HEK293 (cell line): ENCODE measurements at regions not wholly inside any gene's neighbourhood (a gene's known extent, or its start where the extent isn't known, plus 50 kb on each side); places are given as distances from the start of the nearest gene placed in this dataset.
"Not testable (repeated sequence)": the region's sequence is repeated elsewhere in the genome, so short reads cannot be mapped to it uniquely, and the experiment has no call there.

ENCODE experiments used
- CTCF ChIA-PET: fragments of 350-600 bp; formaldehyde crosslinking; extraction: SDS; loops from one replicate; lab custom pipeline; 2021; ENCODE audit warnings: antibody characterized with exemption; lab: Yijun Ruan, JAX
- POLR2A ChIA-PET: fragments of 300-600 bp; formaldehyde crosslinking; extraction: SDS; loops from one replicate; lab custom pipeline; 2020; ENCODE audit warnings: antibody characterized with exemption, inconsistent platforms; lab: Yijun Ruan, JAX
- H3K27ac ChIP-seq: fragments of 200-500 bp; sonication (Bioruptor generic); 2 replicates; pipeline ENCODE4 v1.5.1; 2014; ENCODE audit warnings: low read depth, low read length, control low read depth, inconsistent platforms; ENCODE audit errors: extremely low read depth
- H3K36me3 ChIP-seq, 2 experiments: fragments of 200-500 bp in 1 of 2; sonication (Bioruptor generic) in 1 of 2; 1 replicate in 1 of 2; 2 replicates in 1 of 2; pipeline ENCODE4 v1.5.1; 2014 to 2017; ENCODE audit warnings: inconsistent platforms in 2 of 2, low read length in 2 of 2; ENCODE audit not compliant: control insufficient read depth in 2 of 2, insufficient read depth in 1 of 2
- H3K4me1 ChIP-seq: fragments of 200-500 bp; sonication (Bioruptor generic); 2 replicates; pipeline ENCODE4 v1.5.1; 2014; ENCODE audit warnings: mild to moderate bottlenecking, low read length, inconsistent platforms; ENCODE audit not compliant: control insufficient read depth, insufficient read depth
- H3K4me3 ChIP-seq: 2 replicates; pipeline ENCODE4 v1.5.1; 2011; ENCODE audit warnings: low read depth, mild to moderate bottlenecking, control low read depth, low read length, moderate library complexity
- H3K9me3 ChIP-seq: fragments of 200-500 bp; sonication (Bioruptor generic); 2 replicates; pipeline ENCODE4 v1.5.1; 2014; ENCODE audit warnings: low read depth, low read length, inconsistent platforms; ENCODE audit not compliant: control insufficient read depth, insufficient read depth
- GLI2 ChIP-seq: fragments of 450-650 bp; formaldehyde crosslinking; IDR thresholded peaks from 2 replicates; pipeline ENCODE4; 2017; ENCODE audit warnings: missing biosample characterization, missing genetic modification characterization, low read depth, borderline replicate concordance
- OSR2 ChIP-seq: fragments of 450-650 bp; formaldehyde crosslinking; IDR thresholded peaks from 2 replicates; pipeline ENCODE4 v1.5.1; 2016; ENCODE audit warnings: missing biosample characterization, missing genetic modification characterization
- SCRT2 ChIP-seq: fragments of 450-650 bp; formaldehyde crosslinking; IDR thresholded peaks from 2 replicates; pipeline ENCODE4 v1.5.1; 2016; ENCODE audit warnings: missing biosample characterization, missing genetic modification characterization
- SP2 ChIP-seq: fragments of 450-650 bp; formaldehyde crosslinking; IDR thresholded peaks from 2 replicates; pipeline ENCODE4 v1.5.1; 2016; ENCODE audit warnings: missing biosample characterization, missing genetic modification characterization
- TSHZ1 ChIP-seq: fragments of 450-650 bp; formaldehyde crosslinking; IDR thresholded peaks from 2 replicates; pipeline ENCODE4 v1.5.1; 2016; ENCODE audit warnings: missing biosample characterization, missing genetic modification characterization, borderline replicate concordance
- YY1 ChIP-seq: fragments of 450-650 bp; formaldehyde crosslinking; IDR thresholded peaks from 2 replicates; pipeline ENCODE4 v1.5.1; 2018; ENCODE audit warnings: missing biosample characterization, missing genetic modification characterization
- ZBTB48 ChIP-seq: fragments of 450-650 bp; formaldehyde crosslinking; IDR thresholded peaks from 2 replicates; pipeline ENCODE4 v1.5.1; 2016; ENCODE audit warnings: missing biosample characterization, missing genetic modification characterization
- ZFHX2 ChIP-seq: fragments of 450-650 bp; formaldehyde crosslinking; conservative IDR thresholded peaks from 2 replicates; pipeline ENCODE4 v1.5.1; 2016; ENCODE audit warnings: missing biosample characterization, missing genetic modification characterization
- ZNF121 ChIP-seq: fragments of 450-650 bp; formaldehyde crosslinking; IDR thresholded peaks from 2 replicates; pipeline ENCODE4 v1.5.1; 2016; ENCODE audit warnings: missing biosample characterization, missing genetic modification characterization
- ZNF132 ChIP-seq: fragments of 450-650 bp; formaldehyde crosslinking; IDR thresholded peaks from 2 replicates; pipeline ENCODE4 v1.5.1; 2017; ENCODE audit warnings: missing biosample characterization, missing genetic modification characterization, borderline replicate concordance
- ZNF157 ChIP-seq: fragments of 450-650 bp; formaldehyde crosslinking; IDR thresholded peaks from 2 replicates; pipeline ENCODE4 v1.5.1; 2016; ENCODE audit warnings: missing biosample characterization, missing genetic modification characterization
- ZNF174 ChIP-seq: fragments of 450-650 bp; formaldehyde crosslinking; IDR thresholded peaks from 2 replicates; pipeline ENCODE4 v1.5.0; 2017; ENCODE audit warnings: missing biosample characterization, mild to moderate bottlenecking, missing genetic modification characterization
- ZNF354C ChIP-seq: fragments of 450-650 bp; formaldehyde crosslinking; IDR thresholded peaks from 2 replicates; pipeline ENCODE4 v1.5.1; 2016; ENCODE audit warnings: missing biosample characterization, missing genetic modification characterization, low read depth, borderline replicate concordance
- ZNF514 ChIP-seq: fragments of 450-650 bp; formaldehyde crosslinking; IDR thresholded peaks from 2 replicates; pipeline ENCODE4 v1.5.1; 2016; ENCODE audit warnings: missing biosample characterization, missing genetic modification characterization
- ZNF548 ChIP-seq: fragments of 450-650 bp; formaldehyde crosslinking; IDR thresholded peaks from 2 replicates; pipeline ENCODE4 v1.5.1; 2016; ENCODE audit warnings: missing biosample characterization, missing genetic modification characterization
- ZNF624 ChIP-seq: fragments of 450-650 bp; formaldehyde crosslinking; IDR thresholded peaks from 2 replicates; pipeline ENCODE4 v1.5.1; 2017; ENCODE audit warnings: missing biosample characterization, missing genetic modification characterization
- ZNF629 ChIP-seq: fragments of 450-650 bp; formaldehyde crosslinking; IDR thresholded peaks from 2 replicates; pipeline ENCODE4 v1.5.1; 2017; ENCODE audit warnings: missing biosample characterization, missing genetic modification characterization
- ZNF658 ChIP-seq: fragments of 450-650 bp; formaldehyde crosslinking; IDR thresholded peaks from 2 replicates; pipeline ENCODE4; 2016; ENCODE audit warnings: missing biosample characterization, missing genetic modification characterization
- ZNF785 ChIP-seq: fragments of 450-650 bp; formaldehyde crosslinking; IDR thresholded peaks from 2 replicates; pipeline ENCODE4 v1.5.1; 2016; ENCODE audit warnings: missing biosample characterization, missing genetic modification characterization
- ZNF843 ChIP-seq: fragments of 450-650 bp; formaldehyde crosslinking; IDR thresholded peaks from 2 replicates; pipeline ENCODE4 v1.5.1; 2016; ENCODE audit warnings: missing biosample characterization, missing genetic modification characterization
- ZSCAN23 ChIP-seq: fragments of 450-650 bp; formaldehyde crosslinking; IDR thresholded peaks from 2 replicates; pipeline ENCODE4 v1.5.1; 2016; ENCODE audit warnings: missing biosample characterization, missing genetic modification characterization

- ChIA-PET CTCF (no interaction called here), POLR2A (no interaction called here)
- Histone ChIP-seq H3K36me3 (no peaks in the 10 kb centered on the region), H3K4me3 (no peak overlapping the region), H3K27ac (no peak overlapping the region), H3K9me3 (no peaks in the 10 kb centered on the region), H3K4me1 (no peaks in the 10 kb centered on the region)
- TF ChIP-seq ZBTB48, result no peak
- TF ChIP-seq SCRT2, result no peak
- TF ChIP-seq ZNF174, result no peak
- no peak for TF ChIP-seq ZNF658 (tag by site-specific recombination)
- no peak for TF ChIP-seq ZNF121 (tag by site-specific recombination)
- TF ChIP-seq ZNF624, result no peak
- no peak for TF ChIP-seq OSR2 (tag by site-specific recombination)
- TF ChIP-seq ZNF843 (tag by site-specific recombination), result no peak
- no peak for TF ChIP-seq ZSCAN23 (tag by site-specific recombination)
Observed at GRCh38 chrX:26557691-26558321, 341.8 kb downstream of the MAGEB5 start.

- H3K9me3 ChIP-seq, H3K36me3 ChIP-seq, H3K4me1 ChIP-seq, H3K27ac ChIP-seq, POLR2A ChIA-PET, CTCF ChIA-PET, H3K4me3 ChIP-seq: not testable (repeated sequence)
Observed at GRCh38 chrX:26525768-26526167, 309.8 kb downstream of the MAGEB5 start.

- H3K27ac ChIP-seq, result no peak overlapping the region
- TF ChIP-seq TSHZ1, result no peak
- no peak for TF ChIP-seq SP2 (tag by site-specific recombination)
- TF ChIP-seq GLI2, result no peak
- TF ChIP-seq ZNF157 (tag by site-specific recombination), result no peak
- no peak for TF ChIP-seq ZNF548 (tag by site-specific recombination)
- no peak for TF ChIP-seq ZNF132
- TF ChIP-seq ZNF514 (tag by site-specific recombination), result no peak
- TF ChIP-seq YY1 (tag by site-specific recombination), result no peak
- no peak for TF ChIP-seq ZNF354C
- no peak for TF ChIP-seq ZNF629 (tag by site-specific recombination)
- TF ChIP-seq ZFHX2 (tag by site-specific recombination), result no peak
- TF ChIP-seq ZNF785, result no peak
- TF ChIP-seq, all 188 proteins: peak for 0
- CTCF ChIA-PET, result no interaction called here
- Histone ChIP-seq H3K4me3 (no peak overlapping the region), H3K9me3 (no peaks in the 10 kb centered on the region), H3K4me1 (no peaks in the 10 kb centered on the region), H3K36me3 (no peaks in the 10 kb centered on the region)
- POLR2A ChIA-PET, result no interaction called here
Observed at GRCh38 chrX:26522501-26522900, 306.5 kb downstream of the MAGEB5 start.
